ENCODE measurements at regions not wholly inside any gene's neighbourhood (a gene's known extent, or its start where the extent isn't known, plus 50 kb on each side); places are given as distances from the start of the nearest gene placed in this dataset.
"Not testable (repeated sequence)": the region's sequence is repeated elsewhere in the genome, so short reads cannot be mapped to it uniquely, and the experiment has no call there.

- Histone ChIP-seq H3K9me3 (replicated peaks) (no peaks in the 10 kb centered on the region), H3K4me3 (no peak overlapping the region), H3K36me3 (no peaks in the 10 kb centered on the region), H3K27me3 (replicated peaks) (no peaks in the 10 kb centered on the region), H3K4me1 (replicated peaks) (no peaks in the 10 kb centered on the region), H3K27ac (no peak overlapping the region)
- no peak for DNase-seq (ENCODE audit: low read depth in 1 of 2, low spot score in 2 of 2)
These were observed 111.2 kb upstream of the ADO start for GRCh38 chr10:62693306-62693705.

- Histone ChIP-seq H3K27me3 (replicated peaks) (no peaks in the 10 kb centered on the region), H3K4me1 (replicated peaks) (no peaks in the 10 kb centered on the region), H3K36me3 (no peaks in the 10 kb centered on the region), H3K9me3 (replicated peaks) (no peaks in the 10 kb centered on the region), H3K4me3 (no peak overlapping the region), H3K27ac (no peak overlapping the region)
- DNase-seq (ENCODE audit: low read depth in 1 of 2, low spot score in 2 of 2) = no peak
These were observed 109.9 kb upstream of the ADO start for GRCh38 chr10:62694537-62695126.

- Histone ChIP-seq H3K36me3 (no peaks in the 10 kb centered on the region), H3K27ac (no peak overlapping the region), H3K27me3 (replicated peaks) (no peaks in the 10 kb centered on the region), H3K4me1 (replicated peaks) (no peaks in the 10 kb centered on the region), H3K4me3 (no peak overlapping the region), H3K9me3 (replicated peaks) (0 out of 2 replicates have a peak, but pooled peaks cover 2% of the 10 kb centered on the region)
- DNase-seq (ENCODE audit: low read depth in 1 of 2, low spot score in 2 of 2) = no peak
These were observed 107.7 kb upstream of the ADO start for GRCh38 chr10:62696798-62697197.

- no peaks in the 10 kb centered on the region for H3K27me3 ChIP-seq (replicated peaks)
- 0 out of 2 replicates have a peak, but pooled peaks cover 2% of the 10 kb centered on the region for H3K9me3 ChIP-seq (replicated peaks)
- H3K36me3 ChIP-seq = no peaks in the 10 kb centered on the region
- no peak overlapping the region for H3K27ac ChIP-seq
- DNase-seq (ENCODE audit: low read depth in 1 of 2, low spot score in 2 of 2) = no peak
- H3K4me1 ChIP-seq (replicated peaks) = no peaks in the 10 kb centered on the region
- H3K4me3 ChIP-seq = no peak overlapping the region
These were observed 105.4 kb upstream of the ADO start for GRCh38 chr10:62699148-62699547.

- not testable (repeated sequence) for H3K27ac ChIP-seq; H3K4me3 ChIP-seq; H3K27me3 ChIP-seq (replicated peaks); H3K36me3 ChIP-seq; H3K9me3 ChIP-seq (replicated peaks); DNase-seq (ENCODE audit: low read depth in 1 of 2, low spot score in 2 of 2); H3K4me1 ChIP-seq (replicated peaks)
These were observed 100.4 kb upstream of the ADO start for GRCh38 chr10:62704121-62704520.

- Histone ChIP-seq H3K27me3 (replicated peaks) (no peaks in the 10 kb centered on the region), H3K4me3 (no peak overlapping the region), H3K9me3 (replicated peaks) (no peaks in the 10 kb centered on the region; the same call in 1 of the 2 replicates), H3K4me1 (replicated peaks) (no peaks in the 10 kb centered on the region), H3K36me3 (no peaks in the 10 kb centered on the region), H3K27ac (no peak overlapping the region)
- no peak for DNase-seq (ENCODE audit: low read depth in 1 of 2, low spot score in 2 of 2)
These were observed 98.7 kb upstream of the ADO start for GRCh38 chr10:62705789-62706188.

GRCh38 chr10:62707810-62708209, 96.7 kb upstream of the ADO start:
- DNase-seq (ENCODE audit: low read depth in 1 of 2, low spot score in 2 of 2) = no peak
- no peaks in the 10 kb centered on the region for H3K4me1 ChIP-seq (replicated peaks)
- no peaks in the 10 kb centered on the region; the same call in 1 of the 2 replicates for H3K9me3 ChIP-seq (replicated peaks)
- H3K36me3 ChIP-seq = no peaks in the 10 kb centered on the region
- no peak overlapping the region for H3K4me3 ChIP-seq
- H3K27me3 ChIP-seq (replicated peaks) = no peaks in the 10 kb centered on the region
- no peak overlapping the region for H3K27ac ChIP-seq

GRCh38 chr10:62708569-62708968, 96.0 kb upstream of the ADO start:
- H3K27ac ChIP-seq = no peak overlapping the region
- no peak for DNase-seq (ENCODE audit: low read depth in 1 of 2, low spot score in 2 of 2)
- H3K4me3 ChIP-seq = no peak overlapping the region
- H3K4me1 ChIP-seq (replicated peaks) = no peaks in the 10 kb centered on the region
- H3K36me3 ChIP-seq = no peaks in the 10 kb centered on the region
- H3K27me3 ChIP-seq (replicated peaks) = no peaks in the 10 kb centered on the region
- no peaks in the 10 kb centered on the region; the same call in 1 of the 2 replicates for H3K9me3 ChIP-seq (replicated peaks)

- no peak overlapping the region for H3K4me3 ChIP-seq
- H3K27ac ChIP-seq = no peak overlapping the region
- H3K36me3 ChIP-seq = no peaks in the 10 kb centered on the region
- no peak for DNase-seq (ENCODE audit: low read depth in 1 of 2, low spot score in 2 of 2)
- H3K4me1 ChIP-seq (replicated peaks) = no peaks in the 10 kb centered on the region
- no peaks in the 10 kb centered on the region for H3K27me3 ChIP-seq (replicated peaks)
- H3K9me3 ChIP-seq (replicated peaks) = no peaks in the 10 kb centered on the region; the same call in 1 of the 2 replicates
These were observed 95.3 kb upstream of the ADO start for GRCh38 chr10:62709200-62709599.

GRCh38 chr10:62710182-62710581, 94.3 kb upstream of the ADO start:
- no peaks in the 10 kb centered on the region; the same call in 1 of the 2 replicates for H3K9me3 ChIP-seq (replicated peaks)
- no peaks in the 10 kb centered on the region for H3K4me1 ChIP-seq (replicated peaks)
- H3K27me3 ChIP-seq (replicated peaks) = no peaks in the 10 kb centered on the region
- no peak overlapping the region for H3K27ac ChIP-seq
- no peaks in the 10 kb centered on the region for H3K36me3 ChIP-seq
- no peak overlapping the region for H3K4me3 ChIP-seq
- DNase-seq (ENCODE audit: low read depth in 1 of 2, low spot score in 2 of 2) = no peak

GRCh38 chr10:62715383-62715782, 89.1 kb upstream of the ADO start:
- no peaks in the 10 kb centered on the region for H3K36me3 ChIP-seq
- H3K27me3 ChIP-seq (replicated peaks) = no peaks in the 10 kb centered on the region
- H3K9me3 ChIP-seq (replicated peaks) = no peaks in the 10 kb centered on the region
- no peak overlapping the region for H3K27ac ChIP-seq
- no peak for DNase-seq (ENCODE audit: low read depth in 1 of 2, low spot score in 2 of 2)
- H3K4me1 ChIP-seq (replicated peaks) = no peaks in the 10 kb centered on the region
- H3K4me3 ChIP-seq = no peak overlapping the region

GRCh38 chr10:62718585-62718984, 85.9 kb upstream of the ADO start:
- no peaks in the 10 kb centered on the region for H3K27me3 ChIP-seq (replicated peaks)
- H3K27ac ChIP-seq = no peak overlapping the region
- no peaks in the 10 kb centered on the region for H3K9me3 ChIP-seq (replicated peaks)
- no peak for DNase-seq (ENCODE audit: low read depth in 1 of 2, low spot score in 2 of 2)
- H3K4me1 ChIP-seq (replicated peaks) = no peaks in the 10 kb centered on the region
- no peak overlapping the region for H3K4me3 ChIP-seq
- no peaks in the 10 kb centered on the region for H3K36me3 ChIP-seq

GRCh38 chr10:62719061-62719460, 85.5 kb upstream of the ADO start:
- Histone ChIP-seq H3K4me3 (no peak overlapping the region), H3K4me1 (replicated peaks) (no peaks in the 10 kb centered on the region), H3K9me3 (replicated peaks) (no peaks in the 10 kb centered on the region), H3K27me3 (replicated peaks) (no peaks in the 10 kb centered on the region), H3K36me3 (no peaks in the 10 kb centered on the region), H3K27ac (no peak overlapping the region)
- no peak for DNase-seq (ENCODE audit: low read depth in 1 of 2, low spot score in 2 of 2)

- no peaks in the 10 kb centered on the region for H3K36me3 ChIP-seq
- H3K4me3 ChIP-seq = no peak overlapping the region
- DNase-seq (ENCODE audit: low read depth in 1 of 2, low spot score in 2 of 2) = no peak
- H3K27me3 ChIP-seq (replicated peaks) = no peaks in the 10 kb centered on the region
- no peaks in the 10 kb centered on the region for H3K9me3 ChIP-seq (replicated peaks)
- no peaks in the 10 kb centered on the region for H3K4me1 ChIP-seq (replicated peaks)
- no peak overlapping the region for H3K27ac ChIP-seq
These were observed 82.8 kb upstream of the ADO start for GRCh38 chr10:62721687-62722086.

- Histone ChIP-seq H3K27me3 (replicated peaks) (no peaks in the 10 kb centered on the region), H3K36me3 (no peaks in the 10 kb centered on the region), H3K4me1 (replicated peaks) (no peaks in the 10 kb centered on the region), H3K4me3 (no peak overlapping the region), H3K27ac (no peak overlapping the region), H3K9me3 (replicated peaks) (no peaks in the 10 kb centered on the region)
- no peak for DNase-seq (ENCODE audit: low read depth in 1 of 2, low spot score in 2 of 2)
These were observed 81.1 kb upstream of the ADO start for GRCh38 chr10:62723375-62723774.
